ENCODE measurements at regions not wholly inside any gene's neighbourhood (a gene's known extent, or its start where the extent isn't known, plus 50 kb on each side); places are given as distances from the start of the nearest gene placed in this dataset.
"Not testable (repeated sequence)": the region's sequence is repeated elsewhere in the genome, so short reads cannot be mapped to it uniquely, and the experiment has no call there.

DNA sequence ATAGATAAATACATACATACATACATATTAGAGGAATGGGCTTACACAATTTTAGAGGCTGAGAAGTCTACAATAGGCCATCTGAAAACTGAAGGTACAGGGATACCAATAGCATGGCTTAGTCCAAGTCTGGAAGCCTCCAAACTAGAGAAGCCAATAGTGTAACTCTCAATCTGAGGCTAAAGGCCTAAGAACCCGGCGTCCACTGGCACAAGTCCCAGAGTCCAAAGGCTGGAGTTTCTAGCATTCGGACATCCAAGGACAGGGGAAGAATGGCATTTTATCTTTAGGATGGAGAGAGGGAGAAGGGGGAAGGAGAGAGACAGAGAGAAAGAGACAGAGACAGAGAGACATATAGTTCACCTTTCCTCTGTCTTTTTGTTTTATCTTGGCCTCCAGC lies 63.7 kb upstream of the SYT4 start:
- no peaks in the 10 kb centered on the region for H3K4me1 ChIP-seq (ENCODE audit: control extremely low read depth in 1 of 4, control insufficient read depth in 4 of 4, insufficient read depth in 4 of 4, low read length in 3 of 4)
- no peaks in the 10 kb centered on the region for H3K36me3 ChIP-seq (ENCODE audit: control insufficient read depth in 4 of 4, insufficient read depth in 4 of 4, low read length in 3 of 4)
- no peak overlapping the region for H3K4me3 ChIP-seq (ENCODE audit: control insufficient read depth in 1 of 7, extremely low read depth in 1 of 7, insufficient read depth in 4 of 7, low read depth in 2 of 7, low read length in 6 of 7)
- ChIA-PET POLR2A (no interaction called here), CTCF (no interaction called here)
- H3K27ac ChIP-seq (ENCODE audit: insufficient read depth in 1 of 2, low read depth in 1 of 2, low read length in 2 of 2, poor library complexity in 1 of 2, severe bottlenecking in 2 of 2): no peak overlapping the region
- no peak for DNase-seq
- H3K9me3 ChIP-seq (ENCODE audit: control extremely low read depth in 1 of 5, control insufficient read depth in 4 of 5, insufficient read depth in 2 of 5, low read depth in 1 of 5, low read length in 4 of 5): no peaks in the 10 kb centered on the region
- WGBS (ENCODE audit: insufficient coverage): 100% methylated on average over 3 of the region's 3 CpGs
- no peaks in the 10 kb centered on the region for H3K27me3 ChIP-seq (replicated peaks in 2 of 5; ENCODE audit: control insufficient read depth in 4 of 5, insufficient read depth in 5 of 5, low read length in 4 of 5)

GRCh38 chr18:43350176-43350575 lies 72.9 kb upstream of the SYT4 start:
- Histone ChIP-seq H3K4me3 (ENCODE audit: control insufficient read depth in 1 of 7, extremely low read depth in 1 of 7, insufficient read depth in 4 of 7, low read depth in 2 of 7, low read length in 6 of 7) (no peak overlapping the region), H3K9me3 (ENCODE audit: control extremely low read depth in 1 of 5, control insufficient read depth in 4 of 5, insufficient read depth in 2 of 5, low read depth in 1 of 5, low read length in 4 of 5) (no peaks in the 10 kb centered on the region), H3K27me3 (replicated peaks in 2 of 5; ENCODE audit: control insufficient read depth in 4 of 5, insufficient read depth in 5 of 5, low read length in 4 of 5) (no peaks in the 10 kb centered on the region), H3K36me3 (ENCODE audit: control insufficient read depth in 4 of 4, insufficient read depth in 4 of 4, low read length in 3 of 4) (no peaks in the 10 kb centered on the region), H3K4me1 (ENCODE audit: control extremely low read depth in 1 of 4, control insufficient read depth in 4 of 4, insufficient read depth in 4 of 4, low read length in 3 of 4) (no peaks in the 10 kb centered on the region), H3K27ac (ENCODE audit: insufficient read depth in 1 of 2, low read depth in 1 of 2, low read length in 2 of 2, poor library complexity in 1 of 2, severe bottlenecking in 2 of 2) (no peak overlapping the region)
- CTCF ChIA-PET: no interaction called here
- DNase-seq: no peak
- POLR2A ChIA-PET: no interaction called here
- 75% methylated on average over 1 of the region's 1 CpG for WGBS (ENCODE audit: insufficient coverage)

DNA sequence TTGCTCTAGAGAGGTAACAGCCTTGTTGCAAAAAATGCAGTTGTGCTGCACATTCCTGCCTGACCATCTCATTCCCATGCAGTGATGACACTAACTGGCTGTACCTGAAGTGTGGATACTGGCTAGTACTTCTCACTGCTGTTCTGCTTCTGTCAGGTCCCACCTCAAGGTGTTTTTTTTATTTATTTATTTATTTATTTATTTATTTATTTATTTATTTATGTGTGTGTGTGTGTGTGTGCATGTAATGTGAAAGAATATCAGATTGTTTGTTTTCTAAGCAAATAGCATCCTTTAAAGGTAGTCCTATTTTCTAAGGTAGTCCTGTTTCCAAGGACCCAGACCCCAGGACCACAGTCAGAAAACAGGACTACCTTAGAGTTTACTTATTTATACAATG lies 87.2 kb upstream of the SYT4 start:
- no peak for DNase-seq
- Histone ChIP-seq H3K9me3 (ENCODE audit: control extremely low read depth in 1 of 5, control insufficient read depth in 4 of 5, insufficient read depth in 2 of 5, low read depth in 1 of 5, low read length in 4 of 5) (no peaks in the 10 kb centered on the region), H3K27me3 (replicated peaks in 2 of 5; ENCODE audit: control insufficient read depth in 4 of 5, insufficient read depth in 5 of 5, low read length in 4 of 5) (no peaks in the 10 kb centered on the region), H3K27ac (ENCODE audit: insufficient read depth in 1 of 2, low read depth in 1 of 2, low read length in 2 of 2, poor library complexity in 1 of 2, severe bottlenecking in 2 of 2) (no peak overlapping the region), H3K4me1 (ENCODE audit: control extremely low read depth in 1 of 4, control insufficient read depth in 4 of 4, insufficient read depth in 4 of 4, low read length in 3 of 4) (no peaks in the 10 kb centered on the region), H3K36me3 (ENCODE audit: control insufficient read depth in 4 of 4, insufficient read depth in 4 of 4, low read length in 3 of 4) (no peaks in the 10 kb centered on the region), H3K4me3 (ENCODE audit: control insufficient read depth in 1 of 7, extremely low read depth in 1 of 7, insufficient read depth in 4 of 7, low read depth in 2 of 7, low read length in 6 of 7) (no peak overlapping the region)
- POLR2A ChIA-PET: no interaction called here
- CTCF ChIA-PET: no interaction called here

GRCh38 chr18:43367895-43368294 lies 90.6 kb upstream of the SYT4 start:
- Histone ChIP-seq H3K4me3 (ENCODE audit: control insufficient read depth in 1 of 7, extremely low read depth in 1 of 7, insufficient read depth in 4 of 7, low read depth in 2 of 7, low read length in 6 of 7) (no peak overlapping the region), H3K36me3 (ENCODE audit: control insufficient read depth in 4 of 4, insufficient read depth in 4 of 4, low read length in 3 of 4) (no peaks in the 10 kb centered on the region), H3K27me3 (replicated peaks in 2 of 5; ENCODE audit: control insufficient read depth in 4 of 5, insufficient read depth in 5 of 5, low read length in 4 of 5) (no peaks in the 10 kb centered on the region), H3K9me3 (ENCODE audit: control extremely low read depth in 1 of 5, control insufficient read depth in 4 of 5, insufficient read depth in 2 of 5, low read depth in 1 of 5, low read length in 4 of 5) (no peaks in the 10 kb centered on the region), H3K27ac (ENCODE audit: insufficient read depth in 1 of 2, low read depth in 1 of 2, low read length in 2 of 2, poor library complexity in 1 of 2, severe bottlenecking in 2 of 2) (no peak overlapping the region), H3K4me1 (ENCODE audit: control extremely low read depth in 1 of 4, control insufficient read depth in 4 of 4, insufficient read depth in 4 of 4, low read length in 3 of 4) (no peaks in the 10 kb centered on the region)
- DNase-seq: no peak
- WGBS (ENCODE audit: insufficient coverage): 83% methylated on average over 1 of the region's 2 CpGs
- ChIA-PET CTCF (interaction anchor here (1.1 kb wide), 1 partner anchor 19 kb away, joined by 3 read pairs; no protein-coding TSS in a partner anchor), POLR2A (no interaction called here)

DNA sequence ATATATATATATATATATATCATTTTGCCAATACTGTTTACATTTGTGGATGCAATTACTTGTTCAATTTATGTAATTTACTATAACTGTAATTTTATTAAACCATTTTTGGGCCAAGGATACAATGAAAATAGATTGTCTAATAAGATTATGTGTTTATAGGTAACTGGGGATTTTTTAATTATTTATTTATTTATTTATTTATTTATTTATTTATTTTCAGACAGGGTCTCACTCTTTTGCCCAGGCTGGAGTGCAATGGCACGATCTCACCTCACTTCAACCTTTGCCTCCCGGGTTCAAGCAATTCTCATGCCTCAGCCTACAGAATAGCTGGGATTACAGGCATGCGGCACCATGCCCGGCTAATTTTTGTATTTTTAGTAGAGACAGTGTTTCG lies 92.0 kb upstream of the SYT4 start:
- CTCF ChIA-PET; H3K27ac ChIP-seq (ENCODE audit: insufficient read depth in 1 of 2, low read depth in 1 of 2, low read length in 2 of 2, poor library complexity in 1 of 2, severe bottlenecking in 2 of 2); H3K36me3 ChIP-seq (ENCODE audit: control insufficient read depth in 4 of 4, insufficient read depth in 4 of 4, low read length in 3 of 4); H3K9me3 ChIP-seq (ENCODE audit: control extremely low read depth in 1 of 5, control insufficient read depth in 4 of 5, insufficient read depth in 2 of 5, low read depth in 1 of 5, low read length in 4 of 5); POLR2A ChIA-PET; H3K4me1 ChIP-seq (ENCODE audit: control extremely low read depth in 1 of 4, control insufficient read depth in 4 of 4, insufficient read depth in 4 of 4, low read length in 3 of 4); H3K27me3 ChIP-seq (replicated peaks in 2 of 5; ENCODE audit: control insufficient read depth in 4 of 5, insufficient read depth in 5 of 5, low read length in 4 of 5); H3K4me3 ChIP-seq (ENCODE audit: control insufficient read depth in 1 of 7, extremely low read depth in 1 of 7, insufficient read depth in 4 of 7, low read depth in 2 of 7, low read length in 6 of 7); DNase-seq: not testable (repeated sequence)
- WGBS (ENCODE audit: insufficient coverage): 98% methylated on average over 5 of the region's 5 CpGs

GRCh38 chr18:43372773-43373172 lies 95.5 kb upstream of the SYT4 start:
- ChIA-PET CTCF (no interaction called here), POLR2A (no interaction called here)
- no peaks in the 10 kb centered on the region for H3K27me3 ChIP-seq (replicated peaks in 2 of 5; ENCODE audit: control insufficient read depth in 4 of 5, insufficient read depth in 5 of 5, low read length in 4 of 5)
- no peaks in the 10 kb centered on the region for H3K9me3 ChIP-seq (ENCODE audit: control extremely low read depth in 1 of 5, control insufficient read depth in 4 of 5, insufficient read depth in 2 of 5, low read depth in 1 of 5, low read length in 4 of 5)
- H3K4me1 ChIP-seq (ENCODE audit: control extremely low read depth in 1 of 4, control insufficient read depth in 4 of 4, insufficient read depth in 4 of 4, low read length in 3 of 4): no peaks in the 10 kb centered on the region
- WGBS (ENCODE audit: insufficient coverage): 88% methylated on average over 1 of the region's 1 CpG
- no peak overlapping the region for H3K4me3 ChIP-seq (ENCODE audit: control insufficient read depth in 1 of 7, extremely low read depth in 1 of 7, insufficient read depth in 4 of 7, low read depth in 2 of 7, low read length in 6 of 7)
- no peaks in the 10 kb centered on the region for H3K36me3 ChIP-seq (ENCODE audit: control insufficient read depth in 4 of 4, insufficient read depth in 4 of 4, low read length in 3 of 4)
- no peak for DNase-seq
- H3K27ac ChIP-seq (ENCODE audit: insufficient read depth in 1 of 2, low read depth in 1 of 2, low read length in 2 of 2, poor library complexity in 1 of 2, severe bottlenecking in 2 of 2): no peak overlapping the region

- no peaks in the 10 kb centered on the region for H3K36me3 ChIP-seq (ENCODE audit: control insufficient read depth in 4 of 4, insufficient read depth in 4 of 4, low read length in 3 of 4)
- POLR2A ChIA-PET: no interaction called here
- 92% methylated on average over 3 of the region's 4 CpGs for WGBS (ENCODE audit: insufficient coverage)
- CTCF ChIA-PET: no interaction called here
- H3K9me3 ChIP-seq (ENCODE audit: control extremely low read depth in 1 of 5, control insufficient read depth in 4 of 5, insufficient read depth in 2 of 5, low read depth in 1 of 5, low read length in 4 of 5): no peaks in the 10 kb centered on the region
- no peak overlapping the region for H3K27ac ChIP-seq (ENCODE audit: insufficient read depth in 1 of 2, low read depth in 1 of 2, low read length in 2 of 2, poor library complexity in 1 of 2, severe bottlenecking in 2 of 2)
- no peak for DNase-seq
- no peaks in the 10 kb centered on the region for H3K27me3 ChIP-seq (replicated peaks in 2 of 5; ENCODE audit: control insufficient read depth in 4 of 5, insufficient read depth in 5 of 5, low read length in 4 of 5)
- H3K4me3 ChIP-seq (ENCODE audit: control insufficient read depth in 1 of 7, extremely low read depth in 1 of 7, insufficient read depth in 4 of 7, low read depth in 2 of 7, low read length in 6 of 7): no peak overlapping the region
- H3K4me1 ChIP-seq (ENCODE audit: control extremely low read depth in 1 of 4, control insufficient read depth in 4 of 4, insufficient read depth in 4 of 4, low read length in 3 of 4): no peaks in the 10 kb centered on the region
These were observed 102.9 kb upstream of the SYT4 start for GRCh38 chr18:43380104-43380672.
